Limb (tissue), 2 donors: ENCODE measurements at regions not wholly inside any gene's neighbourhood (a gene's known extent, or its start where the extent isn't known, plus 50 kb on each side); places are given as distances from the start of the nearest gene placed in this dataset.
"Not testable (repeated sequence)": the region's sequence is repeated elsewhere in the genome, so short reads cannot be mapped to it uniquely, and the experiment has no call there.

Source experiments
- DNase-seq, 2 donors: peaks; one replicate each; pipeline ENCODE4 v3.0.0-alpha.2; 2016; ENCODE audit errors: extremely low spot score in 2 of 2

DNA sequence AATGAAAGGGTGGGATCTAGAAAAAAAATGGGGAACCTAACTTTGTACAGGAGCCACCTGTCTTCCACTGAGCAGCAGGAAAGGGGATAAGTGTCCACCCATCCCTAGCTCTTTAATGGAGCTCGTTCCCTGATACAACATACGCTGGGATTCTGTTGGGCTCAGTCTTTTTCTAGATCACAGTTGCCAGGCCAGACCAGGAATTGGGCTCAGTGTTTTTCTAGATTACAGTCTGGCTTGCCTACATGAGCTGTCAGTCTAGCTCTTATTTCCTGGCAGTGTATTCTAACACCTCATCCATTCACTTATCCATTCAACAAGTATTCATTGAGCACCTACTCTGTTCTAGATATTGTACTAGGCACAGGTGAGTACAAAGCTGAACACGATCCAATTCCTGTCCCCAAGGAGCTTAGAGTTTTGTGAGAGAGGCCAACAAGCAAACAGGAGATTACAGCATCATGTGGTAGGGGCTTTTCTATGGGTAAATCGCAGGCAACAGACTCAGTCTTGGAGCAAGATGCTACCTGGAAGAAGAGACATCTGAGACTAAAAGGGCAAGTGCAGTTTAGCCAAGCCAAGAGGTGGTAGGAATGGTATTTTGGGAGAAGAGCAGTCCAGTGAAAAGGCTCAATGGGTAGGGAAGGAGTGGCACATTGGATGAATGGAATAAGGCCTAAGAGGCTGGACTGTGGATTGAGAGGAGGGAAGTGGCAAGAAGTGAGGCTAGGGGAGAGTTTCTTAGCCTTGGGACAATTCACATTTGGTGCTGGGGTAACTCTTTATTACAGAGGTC lies 138.0 kb upstream of the HS3ST2 start:
- no peak for DNase-seq

DNA sequence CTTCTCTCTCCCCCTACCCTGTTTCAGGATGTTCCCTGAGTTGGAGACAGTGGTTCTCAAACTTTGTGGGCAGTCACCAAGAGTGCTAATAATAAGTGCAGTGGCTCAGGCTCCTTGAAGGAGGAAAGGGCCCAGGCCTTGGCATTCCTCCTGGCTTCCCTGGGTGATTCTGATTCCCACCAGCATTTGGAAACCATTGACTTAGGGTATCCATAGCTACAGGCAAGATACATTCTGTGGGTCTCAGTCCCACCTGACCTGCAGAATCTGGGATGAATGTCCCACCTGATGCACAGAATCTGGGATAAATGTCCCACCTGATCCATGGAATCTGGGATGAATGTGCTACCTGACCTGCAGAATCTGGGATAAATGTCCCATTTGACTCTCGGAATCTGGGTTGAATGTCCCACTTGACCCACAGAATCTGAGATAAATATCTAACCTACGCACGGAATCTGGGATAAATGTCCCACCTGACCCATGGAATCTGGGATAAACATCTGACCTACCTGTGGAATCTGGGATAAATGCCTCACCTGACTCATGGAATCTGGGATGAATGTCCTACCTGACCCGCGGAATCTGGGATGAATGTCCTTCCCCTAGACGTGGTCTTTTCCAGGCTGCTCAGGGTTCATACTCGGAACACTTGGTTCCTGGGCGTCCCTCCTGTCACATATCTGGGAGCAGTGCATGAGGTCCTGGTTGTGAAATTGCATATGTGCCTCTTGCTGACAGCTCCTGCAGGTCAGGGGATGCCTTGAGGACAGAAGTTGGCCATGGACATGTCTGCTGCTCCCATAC lies 136.7 kb upstream of the HS3ST2 start:
- no peak for DNase-seq

DNA sequence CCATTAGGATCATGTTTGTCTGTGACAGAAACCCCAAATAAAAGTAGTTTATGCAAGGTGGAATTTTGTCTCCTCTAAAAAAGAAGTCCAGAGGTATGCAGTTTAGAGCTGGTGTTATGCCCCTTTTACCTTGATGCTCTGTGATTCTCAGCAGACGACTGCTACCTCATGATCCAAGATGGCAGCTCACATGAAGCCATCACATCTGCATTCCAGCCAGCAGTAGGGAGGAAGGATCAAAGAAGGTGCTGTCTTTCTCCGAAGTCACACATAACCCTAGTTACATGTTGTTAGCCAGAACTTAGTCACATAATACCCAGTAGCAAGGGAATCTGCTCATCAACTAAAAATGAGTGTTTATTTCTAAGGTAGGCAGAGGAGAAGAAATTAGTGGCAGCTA lies 135.7 kb upstream of the HS3ST2 start:
- DNase-seq: no peak

DNA sequence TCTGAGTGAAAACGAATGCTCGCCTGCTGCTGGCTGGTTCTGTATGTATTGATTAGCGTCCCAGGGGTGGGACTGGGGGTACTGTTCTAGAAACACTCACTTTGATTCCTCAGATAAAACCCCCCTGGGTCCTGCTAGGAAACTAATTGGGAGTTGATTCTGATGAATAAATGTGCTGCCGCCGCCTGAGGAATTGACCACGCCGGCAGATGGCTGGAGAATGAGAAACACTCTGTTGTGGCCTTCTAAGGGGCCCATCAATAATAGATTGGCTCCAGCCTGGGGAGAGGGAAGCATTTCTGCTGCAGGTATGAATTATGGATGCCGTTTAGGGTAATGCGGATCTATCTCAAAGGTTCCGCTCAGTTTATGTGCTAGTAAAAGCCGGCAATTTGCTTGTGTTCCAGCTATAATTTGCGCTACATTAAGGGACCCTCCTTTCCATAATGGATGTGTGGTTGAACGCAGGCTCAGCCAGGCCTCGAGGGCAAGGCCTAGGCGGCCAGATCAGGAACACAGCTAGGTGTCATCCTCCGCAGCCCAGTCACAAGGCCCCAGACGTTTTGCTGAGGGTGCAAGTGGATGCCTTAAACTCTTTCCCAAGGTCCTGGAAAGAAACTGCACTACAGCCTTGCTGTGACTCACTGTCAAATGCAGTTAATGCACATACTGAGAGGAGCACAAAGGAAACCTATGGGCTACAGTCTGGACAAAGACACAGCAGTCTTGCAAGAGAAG lies 132.2 kb upstream of the HS3ST2 start:
- DNase-seq: no peak

DNA sequence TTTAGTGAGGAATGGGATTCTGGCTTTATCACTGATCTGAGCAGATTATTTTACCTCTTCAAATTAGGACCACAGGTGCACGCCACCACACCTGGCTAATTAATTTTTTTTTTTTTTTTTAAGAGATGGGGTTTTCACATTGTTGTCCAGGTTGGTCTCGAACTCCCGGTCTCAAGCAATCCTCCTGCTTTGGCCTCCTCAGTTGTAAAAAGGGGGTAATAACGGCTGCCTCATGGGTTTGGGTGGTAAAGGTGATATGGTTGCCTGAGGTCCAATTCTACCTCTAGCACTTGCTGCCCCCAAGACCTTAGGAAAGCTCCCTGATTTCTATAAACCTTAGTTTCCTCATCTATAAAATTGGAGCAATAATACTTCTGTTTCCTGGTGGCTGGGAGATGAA lies 130.7 kb upstream of the HS3ST2 start:
- no peak for DNase-seq

DNA sequence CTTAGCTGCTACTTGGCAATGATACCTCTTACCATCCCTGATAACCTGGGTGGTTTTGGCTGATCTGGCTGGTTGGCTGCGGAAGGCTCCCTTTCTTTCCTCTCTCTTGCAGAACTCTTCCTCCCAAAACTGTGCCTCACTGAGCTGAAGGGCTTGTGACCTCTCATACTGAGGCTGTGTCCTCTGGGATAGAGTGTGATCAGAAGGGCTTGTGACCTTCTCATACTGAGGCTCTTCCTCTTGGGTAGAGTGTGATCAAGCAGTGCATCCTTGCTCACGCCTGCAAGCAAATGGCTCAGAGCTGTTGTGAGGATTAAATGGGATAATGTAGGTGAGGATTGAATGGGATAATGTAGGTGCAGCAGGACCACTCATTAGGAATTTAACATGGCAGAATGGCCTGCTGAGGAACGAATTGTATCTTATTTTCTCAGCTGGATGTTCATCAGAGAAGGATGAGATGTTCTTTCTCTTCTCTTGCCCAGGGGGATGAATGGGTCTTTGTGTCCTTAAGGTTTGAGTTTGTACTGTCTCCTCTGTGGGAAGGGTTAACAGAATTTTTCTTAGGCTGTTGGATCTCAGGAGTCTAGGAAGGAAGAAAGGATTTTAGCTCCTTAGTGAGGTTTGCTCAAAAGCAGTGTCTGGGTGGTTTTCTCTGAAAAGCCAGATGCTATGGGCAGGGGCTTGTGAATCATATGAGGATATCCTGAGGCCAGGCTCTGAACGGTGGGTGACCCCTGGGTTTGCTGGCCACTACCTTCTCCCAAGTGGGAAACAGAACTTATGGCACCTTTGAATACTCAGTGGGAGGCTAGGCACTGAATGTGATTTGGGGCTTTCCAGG lies 130.0 kb upstream of the HS3ST2 start:
- no peak for DNase-seq

DNA sequence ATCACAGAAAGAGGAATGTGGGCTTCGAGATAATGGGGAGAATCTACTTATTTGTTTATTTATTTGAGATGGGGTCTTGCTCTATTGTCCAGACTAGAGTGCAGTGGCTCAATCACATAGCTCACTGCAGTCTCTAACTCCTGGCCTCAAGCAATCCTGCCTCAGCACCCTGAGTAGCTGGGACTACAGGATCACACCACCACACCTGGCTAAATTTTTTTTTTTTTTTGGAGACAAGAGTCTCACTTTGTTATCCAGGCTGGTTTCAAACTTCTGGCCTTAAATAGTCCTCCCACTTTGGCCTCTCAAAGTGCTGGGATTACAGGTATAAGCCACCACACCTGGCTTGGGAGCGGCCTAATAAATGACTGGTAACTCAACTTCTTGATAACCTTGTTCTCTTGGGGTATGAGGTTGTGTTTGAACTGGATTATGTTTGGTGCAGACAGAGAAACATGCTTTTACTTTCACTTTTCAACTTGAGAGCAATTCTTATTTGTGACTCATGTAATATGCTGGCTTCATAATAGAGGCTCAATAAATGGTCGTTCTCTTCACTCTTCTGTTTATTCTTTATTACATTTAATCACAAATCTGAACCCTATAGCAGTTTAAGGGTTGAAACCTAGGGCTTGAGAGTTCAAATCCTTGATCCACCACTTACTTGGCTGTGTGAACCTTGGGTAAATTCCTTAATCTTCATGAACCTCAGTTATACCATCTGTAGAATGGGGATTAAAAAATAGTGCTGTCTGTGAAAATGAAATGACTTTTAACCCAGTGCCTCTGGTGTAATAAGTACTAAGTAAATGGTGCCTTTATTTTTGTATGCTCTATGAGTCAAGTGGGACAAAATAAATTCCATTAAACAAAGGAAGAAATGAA lies 129.1 kb upstream of the HS3ST2 start:
- no peak for DNase-seq

DNA sequence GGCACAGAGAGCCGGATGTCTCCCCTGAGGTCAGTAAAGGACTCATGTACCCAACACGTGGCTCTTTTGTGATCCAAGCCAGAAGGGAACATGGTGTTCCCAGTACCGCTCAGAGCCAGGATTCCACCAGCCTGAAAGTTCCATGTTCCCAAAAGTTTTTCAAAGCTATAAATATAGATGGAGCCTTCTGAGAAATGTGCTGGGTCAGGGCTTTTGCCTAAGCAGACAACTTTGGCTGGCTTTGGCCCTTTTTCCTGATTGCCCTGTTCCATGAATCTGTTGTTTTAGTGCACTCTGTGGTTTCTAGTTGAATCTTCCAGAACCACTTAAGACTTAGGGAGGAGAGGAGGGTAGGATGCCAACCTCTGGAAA lies 128.5 kb upstream of the HS3ST2 start:
- DNase-seq: no peak

DNA sequence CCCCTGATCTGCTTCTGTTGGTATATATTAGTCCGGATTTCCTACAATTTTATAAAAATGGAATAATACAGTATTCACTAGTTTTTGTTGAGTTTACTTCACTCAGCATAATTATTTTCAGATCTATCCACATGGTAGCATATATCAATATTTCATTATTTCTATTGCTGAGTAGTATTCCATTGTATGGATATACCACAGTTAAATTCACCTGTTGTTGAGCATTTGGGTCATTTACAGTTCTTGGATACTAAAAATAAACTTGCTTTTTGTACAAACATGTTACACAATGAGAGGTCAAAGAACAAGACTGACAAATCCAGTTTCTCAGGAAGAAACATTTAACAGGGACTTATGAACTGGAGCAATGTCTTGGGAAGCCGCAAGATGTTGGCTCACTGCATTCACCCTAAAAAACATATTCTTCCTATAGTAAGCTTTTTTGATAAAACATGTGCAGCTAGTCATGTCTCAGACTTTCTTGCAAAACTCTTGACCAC lies 126.9 kb upstream of the HS3ST2 start:
- DNase-seq: no peak

DNA sequence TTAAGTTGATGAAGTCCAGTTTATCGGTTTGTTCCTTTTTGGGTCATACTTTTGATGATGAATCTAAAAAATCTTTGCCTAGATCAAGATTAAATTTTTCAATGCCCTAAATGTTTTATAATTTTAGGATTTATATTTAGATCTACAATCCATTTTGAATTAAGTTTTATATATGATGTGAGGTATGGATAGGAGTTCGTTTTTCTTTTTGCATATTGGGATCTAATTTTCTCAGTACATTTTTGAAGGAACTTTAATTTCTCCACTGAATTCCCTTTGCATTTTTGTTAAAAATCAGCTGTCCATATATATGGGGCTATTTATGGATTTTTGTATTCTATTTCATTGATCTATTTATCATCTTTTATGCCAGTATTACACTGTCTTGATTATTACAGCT lies 125.5 kb upstream of the HS3ST2 start:
- no peak for DNase-seq

DNA sequence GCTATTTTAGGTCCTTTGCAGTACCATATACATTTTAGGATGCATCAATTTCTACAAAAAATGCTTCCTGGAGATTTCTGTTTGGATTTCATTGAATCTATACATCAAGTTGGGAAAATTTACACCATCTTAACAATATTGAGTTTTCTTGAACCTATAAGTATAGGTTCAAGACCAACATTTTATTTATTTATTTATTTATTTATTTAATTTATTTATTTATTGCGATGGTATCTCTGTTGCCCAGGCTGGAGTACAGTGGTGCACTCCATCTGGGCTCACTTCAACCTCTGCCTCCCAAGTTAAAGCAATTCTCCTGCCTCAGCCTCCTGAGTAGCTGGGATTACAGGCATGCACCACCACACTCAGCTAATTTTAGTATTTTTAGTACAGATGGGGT lies 125.0 kb upstream of the HS3ST2 start:
- no peak for DNase-seq

DNA sequence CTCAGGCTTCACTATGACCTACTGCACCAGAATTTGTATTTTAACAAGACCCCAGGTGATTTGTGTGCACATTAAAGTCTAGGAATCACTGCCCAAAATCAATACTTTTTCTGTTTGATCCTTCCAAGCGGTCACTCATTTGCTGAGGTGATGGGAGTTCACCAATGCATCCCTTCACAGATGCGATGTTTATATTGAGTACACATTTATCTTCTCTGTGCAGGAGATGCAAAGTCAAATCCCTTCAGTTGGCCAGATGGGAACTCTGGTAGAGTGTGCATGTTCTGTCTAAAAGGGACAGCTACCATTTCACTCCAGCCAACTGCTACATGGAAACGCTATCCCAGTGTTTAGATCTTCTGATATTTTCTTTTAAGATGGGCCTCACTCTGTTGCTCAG lies 122.6 kb upstream of the HS3ST2 start:
- no peak for DNase-seq

DNA sequence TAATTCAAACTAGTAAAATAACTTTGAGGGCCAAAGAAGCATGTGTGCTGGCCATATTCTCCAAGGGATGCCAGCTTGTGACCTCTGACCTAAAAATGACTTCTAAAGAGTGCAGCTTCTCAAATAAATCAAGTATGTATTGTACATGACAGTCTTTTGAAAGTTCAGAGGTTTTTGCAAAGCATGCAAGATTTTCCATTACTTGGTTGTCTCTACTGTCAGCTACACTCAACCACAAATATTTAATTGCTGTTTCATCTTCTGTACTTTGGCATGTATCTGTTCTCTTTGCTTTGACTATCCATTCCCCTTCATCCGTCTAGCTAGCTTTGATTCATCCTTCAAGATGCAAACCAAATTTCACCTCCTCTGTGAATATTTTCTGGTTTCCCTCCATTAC lies 121.9 kb upstream of the HS3ST2 start:
- DNase-seq: no peak

DNA sequence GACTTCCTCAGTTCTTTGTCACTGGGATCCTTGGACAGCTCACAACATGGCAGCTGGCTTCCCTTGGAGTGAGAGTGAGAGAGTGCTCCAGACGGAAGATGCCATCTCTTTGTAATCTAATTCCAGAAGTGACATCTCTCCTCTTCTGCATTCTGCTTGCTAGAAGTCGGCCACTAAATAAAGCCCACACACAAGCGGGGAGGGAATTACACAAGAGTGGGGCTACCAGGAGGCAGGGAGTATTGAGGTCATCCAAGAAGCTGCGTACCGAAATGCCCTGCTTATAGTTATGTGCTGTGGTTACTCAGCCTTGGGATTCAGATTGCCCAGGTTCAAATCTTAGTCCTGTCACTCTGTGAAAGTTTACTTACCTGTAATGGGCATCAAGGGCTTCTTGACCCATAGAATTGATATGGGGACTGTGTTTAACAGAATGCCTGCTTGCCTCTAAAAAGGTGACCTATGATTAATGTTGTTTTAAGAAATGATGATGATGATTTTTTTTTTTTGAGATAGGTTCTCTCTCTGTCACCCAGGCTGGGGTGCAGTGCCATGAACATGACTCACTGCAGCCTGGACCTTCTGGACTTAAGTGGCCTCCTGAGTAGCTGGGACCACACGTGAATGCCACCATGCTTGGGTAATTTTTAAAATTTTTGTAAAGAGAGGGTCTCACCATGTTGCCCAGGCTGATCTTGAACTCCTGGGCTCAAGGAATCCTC lies 120.9 kb upstream of the HS3ST2 start:
- no peak for DNase-seq

DNA sequence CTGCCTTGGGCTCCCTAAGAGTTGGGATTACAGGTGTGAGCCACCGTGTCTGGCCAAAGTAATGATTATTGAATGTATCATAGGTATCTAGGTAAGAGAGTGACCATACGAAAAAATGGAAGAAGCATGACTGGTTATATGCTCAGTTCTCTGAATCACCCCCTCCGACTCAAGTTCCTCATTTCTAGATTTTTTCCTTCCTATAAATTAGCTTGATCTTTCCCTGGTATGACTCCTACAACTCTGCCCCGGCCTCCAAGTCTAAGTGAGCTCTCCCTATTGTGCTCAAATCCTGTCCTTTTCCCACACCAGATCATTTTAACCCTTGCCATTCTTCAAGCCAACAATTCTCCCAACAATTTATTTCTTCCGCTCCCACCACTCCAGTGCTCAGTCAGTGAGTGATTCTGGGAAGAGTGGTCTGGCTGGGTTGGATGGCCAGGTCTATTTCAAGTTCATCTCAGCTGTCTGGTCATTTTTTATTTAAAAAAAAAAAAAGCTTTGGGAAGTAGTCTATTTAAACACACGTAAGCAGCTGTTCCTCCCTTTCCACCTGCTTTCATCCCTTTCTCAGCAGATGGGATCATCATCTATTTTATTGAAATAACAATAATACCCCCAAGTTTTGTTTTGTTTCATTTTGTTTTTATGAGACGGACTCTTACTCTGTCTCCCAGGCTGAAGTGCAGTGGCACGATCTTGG lies 120.2 kb upstream of the HS3ST2 start:
- no peak for DNase-seq

DNA sequence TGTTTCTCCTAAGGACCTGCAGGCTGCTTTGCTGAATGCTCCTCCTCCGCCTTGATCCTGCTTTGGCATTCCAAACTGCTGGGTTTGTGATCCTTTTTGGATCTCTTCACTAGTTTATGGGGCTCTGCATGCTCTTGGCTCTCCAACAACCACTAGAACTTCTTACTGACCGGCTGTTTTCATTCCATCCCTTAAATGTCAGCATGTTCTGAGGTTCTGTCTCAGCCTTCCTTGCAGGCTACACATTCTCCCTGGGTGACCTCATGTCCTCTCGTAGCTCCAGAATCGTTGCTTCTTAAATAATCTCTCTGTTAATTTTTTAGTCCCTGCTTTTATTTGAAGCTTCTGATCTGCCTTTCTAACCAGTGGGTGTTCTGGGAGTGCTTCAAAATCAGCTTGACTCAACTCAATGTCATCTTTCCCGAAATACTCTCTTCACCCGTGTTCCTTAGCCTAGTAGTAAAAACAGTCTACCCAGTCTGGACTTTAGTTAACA lies 119.0 kb upstream of the HS3ST2 start:
- DNase-seq: no peak

DNA sequence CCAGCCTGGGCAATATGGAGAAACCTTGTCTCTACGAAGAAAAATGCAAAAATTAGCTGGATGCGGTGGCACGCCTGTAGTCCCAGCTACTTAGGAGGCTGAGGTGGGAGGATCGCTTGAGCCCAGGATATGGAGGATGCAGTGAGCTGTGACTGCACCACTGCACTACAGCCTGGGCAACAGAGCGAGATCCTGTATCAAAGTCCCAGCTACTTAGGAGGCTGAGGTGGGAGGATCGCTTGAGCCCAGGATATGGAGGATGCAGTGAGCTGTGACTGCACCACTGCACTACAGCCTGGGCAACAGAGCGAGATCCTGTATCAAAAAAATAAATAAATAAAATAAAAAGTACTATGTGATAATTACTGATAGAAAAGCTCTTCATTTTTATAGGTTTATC lies 118.2 kb upstream of the HS3ST2 start:
- DNase-seq: not testable (repeated sequence)

DNA sequence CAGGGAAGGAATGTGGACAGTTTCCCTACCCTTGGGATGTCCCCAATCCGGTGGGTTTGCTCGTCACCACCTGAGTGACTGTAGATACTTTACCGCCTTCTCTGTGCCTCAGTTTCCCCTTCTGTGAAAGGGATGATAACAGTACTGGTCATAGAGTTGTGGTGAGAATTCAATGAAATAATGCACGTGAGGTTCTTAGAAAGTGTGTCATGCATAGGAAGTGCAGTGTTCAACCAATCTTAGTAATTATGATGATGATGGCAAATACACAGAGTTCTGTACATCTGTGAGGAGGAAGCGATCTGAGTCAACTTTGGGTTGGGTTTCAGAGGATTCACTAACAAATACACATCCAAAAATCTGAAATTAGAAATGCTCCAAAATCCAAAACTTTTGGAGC lies 114.6 kb upstream of the HS3ST2 start:
- DNase-seq: no peak

DNA sequence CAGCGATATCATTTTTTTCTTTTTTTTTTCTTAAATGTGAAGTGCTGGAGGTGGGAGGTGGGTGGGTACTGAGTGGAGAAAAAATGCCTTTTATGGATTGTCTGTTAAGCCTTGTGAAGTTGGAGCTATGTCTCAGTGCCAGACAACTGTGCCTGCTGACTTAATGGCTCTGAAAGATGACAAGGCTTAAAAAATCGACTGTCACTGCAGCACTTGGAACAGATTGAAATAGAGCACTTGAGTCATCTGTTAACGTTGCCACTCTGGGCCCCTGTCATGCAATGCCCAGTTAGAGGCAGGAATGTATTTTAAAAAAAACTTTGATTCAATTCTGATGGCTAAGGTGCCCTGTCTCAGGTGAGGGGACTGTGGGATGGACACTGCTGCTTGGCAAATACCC lies 108.2 kb upstream of the HS3ST2 start:
- no peak for DNase-seq
